ENCODE measurements at regions not wholly inside any gene's neighbourhood (a gene's known extent, or its start where the extent isn't known, plus 50 kb on each side); places are given as distances from the start of the nearest gene placed in this dataset.

GRCh38 chr2:234293973-234294372 lies 202.9 kb downstream of the ARL4C start (continued):
- TF ChIP-seq ZNF462 (CRISPR knock-in tag; IDR thresholded peaks at IDR 0.05) (peak; percentile 17; the same call in 1 of the 2 replicates), NANOG (IDR thresholded peaks at IDR 0.05; ENCODE audit: borderline replicate concordance) (no peak), POLR2AphosphoS5 (IDR thresholded peaks at IDR 0.05; ENCODE audit: low read depth) (no peak), JUNB (IDR thresholded peaks at IDR 0.05; ENCODE audit: unreplicated experiment) (no peak), EZH2phosphoT487 (IDR thresholded peaks at IDR 0.05; ENCODE audit: unreplicated experiment) (no peak), EZH2 (IDR thresholded peaks at IDR 0.05; ENCODE audit: low read depth, unreplicated experiment) (no peak), ZNF114 (CRISPR knock-in tag; IDR thresholded peaks at IDR 0.05) (no peak), ZNF331 (CRISPR knock-in tag; IDR thresholded peaks at IDR 0.05; ENCODE audit: low read depth) (no peak)
- TF ChIP-seq, protein P1, sequence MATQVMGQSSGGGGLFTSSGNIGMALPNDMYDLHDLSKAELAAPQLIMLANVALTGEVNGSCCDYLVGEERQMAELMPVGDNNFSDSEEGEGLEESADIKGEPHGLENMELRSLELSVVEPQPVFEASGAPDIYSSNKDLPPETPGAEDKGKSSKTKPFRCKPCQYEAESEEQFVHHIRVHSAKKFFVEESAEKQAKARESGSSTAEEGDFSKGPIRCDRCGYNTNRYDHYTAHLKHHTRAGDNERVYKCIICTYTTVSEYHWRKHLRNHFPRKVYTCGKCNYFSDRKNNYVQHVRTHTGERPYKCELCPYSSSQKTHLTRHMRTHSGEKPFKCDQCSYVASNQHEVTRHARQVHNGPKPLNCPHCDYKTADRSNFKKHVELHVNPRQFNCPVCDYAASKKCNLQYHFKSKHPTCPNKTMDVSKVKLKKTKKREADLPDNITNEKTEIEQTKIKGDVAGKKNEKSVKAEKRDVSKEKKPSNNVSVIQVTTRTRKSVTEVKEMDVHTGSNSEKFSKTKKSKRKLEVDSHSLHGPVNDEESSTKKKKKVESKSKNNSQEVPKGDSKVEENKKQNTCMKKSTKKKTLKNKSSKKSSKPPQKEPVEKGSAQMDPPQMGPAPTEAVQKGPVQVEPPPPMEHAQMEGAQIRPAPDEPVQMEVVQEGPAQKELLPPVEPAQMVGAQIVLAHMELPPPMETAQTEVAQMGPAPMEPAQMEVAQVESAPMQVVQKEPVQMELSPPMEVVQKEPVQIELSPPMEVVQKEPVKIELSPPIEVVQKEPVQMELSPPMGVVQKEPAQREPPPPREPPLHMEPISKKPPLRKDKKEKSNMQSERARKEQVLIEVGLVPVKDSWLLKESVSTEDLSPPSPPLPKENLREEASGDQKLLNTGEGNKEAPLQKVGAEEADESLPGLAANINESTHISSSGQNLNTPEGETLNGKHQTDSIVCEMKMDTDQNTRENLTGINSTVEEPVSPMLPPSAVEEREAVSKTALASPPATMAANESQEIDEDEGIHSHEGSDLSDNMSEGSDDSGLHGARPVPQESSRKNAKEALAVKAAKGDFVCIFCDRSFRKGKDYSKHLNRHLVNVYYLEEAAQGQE (IDR thresholded peaks at IDR 0.05; ENCODE audit: unreplicated experiment): no peak
